ENCODE measurements at regions not wholly inside any gene's neighbourhood (a gene's known extent, or its start where the extent isn't known, plus 50 kb on each side); places are given as distances from the start of the nearest gene placed in this dataset.

DNA sequence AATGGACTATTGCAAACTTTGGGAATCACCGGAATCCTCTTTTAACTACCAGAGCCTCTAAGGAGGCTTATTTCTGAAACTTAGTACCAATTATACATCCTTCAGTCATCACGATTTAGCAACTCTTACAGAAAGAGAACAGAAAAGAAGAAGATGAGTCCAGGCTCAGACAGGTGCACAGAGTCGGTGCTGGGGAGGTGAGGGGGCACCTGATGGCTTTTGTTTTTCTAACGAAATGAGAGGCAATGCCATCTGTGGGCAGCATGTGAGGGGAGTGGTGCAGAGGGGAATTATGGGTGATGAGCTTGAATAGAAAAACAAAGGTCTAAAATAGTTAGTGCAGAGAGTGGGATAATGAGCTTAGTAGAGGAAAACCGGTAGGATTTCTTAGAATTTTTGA lies 522.6 kb downstream of the CMPK2 start:
- no peak for DNase-seq (ENCODE audit: low spot score)

DNA sequence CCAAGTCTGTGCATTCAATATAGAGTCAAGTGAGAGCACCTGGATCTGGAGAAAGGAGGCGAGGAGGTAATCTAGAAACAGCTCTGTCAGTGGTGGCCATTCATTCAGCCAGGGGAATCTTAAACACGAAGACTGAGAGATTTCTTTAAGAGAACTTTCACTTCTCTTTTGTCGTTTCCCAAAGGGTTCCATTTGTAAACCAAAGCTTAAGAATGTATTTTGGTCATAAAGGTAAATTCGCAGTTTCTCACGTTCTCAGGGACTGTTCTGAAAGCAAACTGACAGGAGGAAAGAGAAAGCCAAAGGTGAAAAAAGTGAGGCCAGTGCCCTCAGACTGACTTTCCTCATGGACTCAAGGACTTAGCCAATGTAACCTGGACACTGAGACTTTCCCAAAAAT lies 513.5 kb downstream of the CMPK2 start:
- DNase-seq (ENCODE audit: low spot score): no peak

DNA sequence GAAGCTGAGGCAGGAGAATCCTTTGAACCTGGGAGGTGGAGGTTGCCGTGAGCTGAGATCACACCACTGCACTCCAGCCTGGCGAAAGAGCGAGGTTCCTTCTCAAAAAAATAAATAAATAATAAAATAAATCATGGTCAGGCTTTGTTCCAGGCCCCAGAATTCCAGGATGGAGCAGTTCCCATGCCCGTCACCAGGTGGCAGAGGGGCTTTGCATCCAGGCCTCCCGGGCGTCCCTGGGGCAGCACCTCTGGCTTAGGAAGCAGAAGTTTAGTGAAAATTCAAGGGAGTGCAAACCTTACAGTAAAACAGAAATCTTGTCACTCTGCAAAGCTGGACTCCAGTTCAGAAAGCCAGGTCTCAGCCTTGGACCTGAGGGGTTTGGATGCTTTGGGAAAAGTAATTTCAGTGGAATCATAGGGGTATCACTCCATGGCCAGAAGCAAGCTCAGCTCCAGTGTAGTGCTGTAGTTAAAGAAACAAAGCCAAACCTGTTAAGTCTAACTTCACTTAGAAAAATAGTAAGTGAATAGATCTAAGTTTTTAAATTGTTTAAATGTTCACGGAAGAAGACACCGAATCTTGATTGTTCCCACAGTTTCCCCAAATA lies 512.7 kb downstream of the CMPK2 start:
- peak; percentile 53 for DNase-seq (ENCODE audit: low spot score)

- DNase-seq (ENCODE audit: low spot score): no peak
Observed at GRCh38 chr2:6353669-6354068, 512.0 kb downstream of the CMPK2 start.

- DNase-seq (ENCODE audit: low spot score): no peak
Observed at GRCh38 chr2:6354546-6354945, 511.2 kb downstream of the CMPK2 start.

DNA sequence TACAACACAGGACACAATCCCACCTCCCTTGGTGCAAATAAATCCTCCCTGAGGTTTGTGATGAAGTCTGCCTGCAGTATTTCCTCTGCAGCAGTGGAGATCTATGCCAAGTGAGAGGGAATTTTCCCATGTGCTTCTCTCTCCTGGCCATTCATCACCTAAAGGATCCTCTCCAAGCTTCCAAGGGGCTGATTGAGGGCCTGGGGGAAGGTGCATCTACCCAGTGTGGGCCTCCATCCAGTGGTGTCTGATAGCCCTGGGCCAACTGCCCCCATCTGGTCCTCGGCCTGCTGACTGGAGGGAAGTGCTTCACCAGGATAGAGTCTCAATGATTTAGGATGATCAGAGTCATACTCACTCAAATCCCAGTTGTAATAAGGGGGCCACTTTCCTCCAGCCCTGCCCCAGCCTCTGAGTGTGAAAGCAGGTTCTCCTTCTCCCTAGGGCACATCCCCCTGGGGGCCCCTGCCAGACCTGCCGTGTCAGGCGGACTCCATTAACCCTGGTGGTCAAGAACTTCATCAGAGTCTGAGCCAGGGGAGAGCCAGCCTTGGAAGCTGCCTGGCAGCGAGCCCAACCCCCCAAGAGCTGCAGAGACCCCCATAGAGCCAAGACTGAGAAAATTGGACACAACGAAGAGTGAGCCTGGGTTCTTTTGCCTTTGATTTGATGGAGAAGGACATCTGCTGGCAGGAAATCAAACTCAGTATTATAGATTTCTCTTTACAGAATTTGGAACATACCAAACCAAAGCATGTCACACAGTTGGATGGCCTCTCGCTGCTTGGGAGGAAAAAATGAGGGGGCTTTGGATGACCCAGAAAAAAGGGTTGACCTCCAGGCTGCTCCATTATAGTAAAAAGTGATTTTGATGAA lies 509.6 kb downstream of the CMPK2 start:
- no peak for DNase-seq (ENCODE audit: low spot score)

DNA sequence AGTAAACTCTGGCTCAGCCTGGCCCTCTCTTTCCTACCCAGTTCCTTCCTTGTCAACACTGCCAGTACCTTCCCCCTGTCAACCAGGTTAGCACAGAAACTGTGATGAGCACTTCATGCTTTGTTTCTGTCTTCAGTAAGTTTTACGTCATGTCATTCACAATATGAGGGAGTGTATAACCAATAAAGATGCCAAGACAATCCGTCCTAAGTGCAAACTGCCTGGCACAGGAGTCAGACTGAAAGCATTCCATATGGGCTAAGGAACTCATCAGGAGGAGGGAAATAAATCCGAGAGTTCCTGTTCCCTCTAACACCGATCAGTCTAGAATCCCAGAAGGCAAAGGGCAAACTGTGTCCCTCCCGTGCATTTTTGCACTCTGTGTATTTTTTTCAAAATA lies 507.2 kb downstream of the CMPK2 start:
- no peak for DNase-seq (ENCODE audit: low spot score)

GRCh38 chr2:6358985-6359384 lies 506.7 kb downstream of the CMPK2 start:
- DNase-seq (ENCODE audit: low spot score): no peak

DNA sequence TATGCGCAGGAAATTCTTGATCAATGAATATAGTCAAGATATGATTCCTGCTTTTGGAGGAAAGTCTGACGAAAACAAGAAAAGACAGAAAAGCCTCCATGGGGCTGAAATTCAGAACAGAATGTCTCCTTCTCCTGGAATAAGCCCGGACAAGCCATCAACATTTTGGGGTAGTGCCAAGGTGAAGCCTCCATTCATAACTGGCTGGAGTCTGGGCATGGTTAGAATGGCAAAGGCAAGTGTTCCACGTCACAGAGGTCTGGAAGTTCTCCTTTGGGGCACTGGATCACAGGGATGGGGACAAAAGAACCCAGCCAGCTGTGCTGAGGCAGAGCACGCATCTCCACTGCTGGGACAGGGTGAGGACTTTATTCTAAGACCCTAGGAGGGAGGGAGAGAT lies 505.7 kb downstream of the CMPK2 start:
- no peak for DNase-seq (ENCODE audit: low spot score)

- no peak for DNase-seq (ENCODE audit: low spot score)
Observed at GRCh38 chr2:6362671-6363450, 502.8 kb downstream of the CMPK2 start.

GRCh38 chr2:6368281-6368680 lies 497.4 kb downstream of the CMPK2 start:
- DNase-seq (ENCODE audit: low spot score): peak; percentile 87

GRCh38 chr2:6369266-6369665 lies 496.4 kb downstream of the CMPK2 start:
- no peak for DNase-seq (ENCODE audit: low spot score)

- no peak for DNase-seq (ENCODE audit: low spot score)
Observed at GRCh38 chr2:6370753-6371551, 494.8 kb downstream of the CMPK2 start.

DNA sequence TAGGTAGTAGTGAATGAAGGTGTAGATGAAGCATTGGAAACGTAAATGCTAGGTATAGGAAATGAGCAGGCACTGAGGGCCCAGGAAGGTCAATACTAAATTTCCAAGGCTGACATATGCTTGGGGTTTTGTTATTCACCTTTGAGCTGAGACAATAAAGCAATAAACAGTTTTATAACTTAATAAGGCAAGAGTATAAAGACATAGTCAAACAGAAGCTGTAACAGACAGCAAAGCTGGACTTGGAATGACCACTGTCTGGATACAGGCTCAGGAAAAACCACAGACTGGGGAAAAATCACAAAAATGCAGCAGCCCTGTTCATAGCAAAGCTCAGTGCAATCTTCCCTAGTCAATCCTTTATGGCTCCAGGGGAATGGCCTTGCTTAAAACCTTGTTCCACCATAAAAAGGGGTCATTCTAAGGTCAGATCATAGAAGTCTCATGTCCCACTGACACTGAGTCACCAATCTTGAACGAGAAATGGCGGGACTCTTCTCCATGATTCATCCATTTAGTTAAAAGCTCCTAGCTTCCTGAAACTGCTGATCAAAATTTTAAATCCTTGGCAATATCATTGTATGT lies 493.3 kb downstream of the CMPK2 start:
- peak; percentile 85 for DNase-seq (ENCODE audit: low spot score)

- DNase-seq (ENCODE audit: low spot score): no peak
Observed at GRCh38 chr2:6381326-6381725, 484.4 kb downstream of the CMPK2 start.

DNA sequence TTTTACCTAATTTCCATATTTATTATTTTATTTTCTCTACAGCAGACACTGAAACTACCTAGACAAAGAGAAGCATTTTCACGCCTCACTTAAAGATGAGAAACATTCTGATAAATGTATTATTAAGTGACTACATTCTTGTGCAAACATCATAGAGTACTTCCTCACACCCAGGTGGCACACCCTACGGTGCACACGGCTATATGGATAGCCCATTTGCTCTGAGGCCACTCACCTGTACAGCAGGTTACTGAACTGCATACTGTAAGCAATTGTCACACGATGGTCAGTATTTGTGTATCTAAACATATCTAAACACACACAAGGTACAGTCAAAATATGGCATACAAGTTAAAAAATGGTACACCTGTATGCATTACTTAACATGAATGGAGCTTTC lies 481.4 kb downstream of the CMPK2 start:
- no peak for DNase-seq (ENCODE audit: low spot score)

DNA sequence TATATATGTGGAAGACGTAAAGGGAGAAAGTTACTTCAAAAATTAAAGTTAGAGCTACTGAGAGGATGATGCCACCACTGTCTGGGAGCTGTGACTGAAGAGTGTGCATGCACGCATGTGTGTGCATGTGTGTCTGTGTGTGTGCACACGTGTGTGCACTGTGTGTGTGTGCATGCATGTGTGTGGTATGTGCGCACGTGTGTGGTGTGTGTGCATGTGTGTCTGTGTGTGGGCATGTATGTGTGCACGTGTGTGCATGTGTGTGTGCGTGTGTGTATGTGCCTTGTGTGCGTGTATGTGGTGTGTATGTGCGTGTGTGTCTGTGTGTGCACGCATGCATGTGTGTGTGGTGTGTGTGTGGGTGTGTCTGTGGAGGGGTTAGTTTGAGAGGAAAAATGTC lies 473.4 kb downstream of the CMPK2 start:
- DNase-seq (ENCODE audit: low spot score): no peak

DNA sequence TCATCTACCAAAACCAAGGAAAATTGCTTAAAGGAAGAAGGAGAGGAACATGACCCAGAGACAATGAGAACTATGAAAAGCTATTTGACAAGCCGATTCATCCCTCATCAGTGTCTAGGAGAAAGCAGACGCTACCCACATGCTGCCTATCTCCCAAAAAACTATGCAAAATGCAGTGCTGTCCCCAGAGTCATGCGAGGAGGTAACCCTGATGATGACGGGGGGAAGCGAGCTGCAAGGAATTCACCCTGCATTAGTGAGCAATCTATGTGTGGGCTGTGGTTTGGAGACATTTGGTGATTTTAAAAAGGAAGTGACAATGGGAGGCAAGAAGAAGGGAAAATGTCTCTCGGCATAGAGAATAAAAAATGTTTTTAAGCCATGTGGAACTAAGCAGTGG lies 472.7 kb downstream of the CMPK2 start:
- no peak for DNase-seq (ENCODE audit: low spot score)

DNA sequence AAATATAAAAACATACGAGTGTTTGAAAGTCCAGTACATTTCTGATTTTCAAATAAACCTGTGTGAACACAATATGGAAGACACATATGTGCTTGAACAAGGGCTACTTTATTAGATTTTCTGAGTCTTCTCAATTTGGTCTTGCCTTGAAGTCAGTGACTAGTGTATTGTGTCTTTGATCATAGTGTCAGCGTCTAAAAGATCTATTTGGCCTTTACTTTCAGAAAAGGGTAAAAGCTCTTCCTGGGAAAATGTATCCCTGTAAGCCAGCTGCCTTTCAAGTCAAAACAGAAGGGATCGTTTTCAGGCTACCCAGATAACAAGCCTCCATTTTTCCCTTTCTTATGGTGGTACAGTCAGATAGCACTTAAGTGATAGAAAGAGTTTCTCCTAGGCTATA lies 471.9 kb downstream of the CMPK2 start:
- no peak for DNase-seq (ENCODE audit: low spot score)

DNA sequence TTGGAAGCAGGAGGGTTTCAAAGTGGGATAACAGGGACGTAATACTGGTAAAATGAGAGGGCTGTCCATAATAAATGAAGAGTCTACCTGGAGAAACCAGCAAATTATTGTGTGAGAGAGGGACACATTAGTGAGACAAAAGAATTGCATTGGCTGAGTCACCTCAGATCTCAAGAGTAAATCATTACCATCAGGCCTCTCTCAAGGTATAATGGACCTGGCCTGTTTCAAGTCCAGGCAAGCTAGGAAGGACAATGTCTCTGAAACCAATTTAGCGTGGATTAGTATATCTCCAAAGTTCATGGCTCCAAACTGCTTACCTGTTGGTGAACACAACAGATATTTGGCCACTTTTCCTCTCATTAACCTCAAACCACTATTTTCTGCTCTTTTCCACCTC lies 471.4 kb downstream of the CMPK2 start:
- DNase-seq (ENCODE audit: low spot score): no peak

- DNase-seq (ENCODE audit: low spot score): peak; percentile 66
Observed at GRCh38 chr2:6398421-6398820, 467.3 kb downstream of the CMPK2 start.

All from umbilical cord (tissue), 1 donor.